Smooth muscle cell (in vitro differentiated cells): ENCODE measurements at regions not wholly inside any gene's neighbourhood (a gene's known extent, or its start where the extent isn't known, plus 50 kb on each side); places are given as distances from the start of the nearest gene placed in this dataset.

Experiments
- DNase-seq: peaks from one replicate; lab custom pipeline; 2025; ENCODE audit not compliant: unreplicated experiment; lab: John Stamatoyannopoulos, UW
- H2AFZ ChIP-seq: fragments of 200-600 bp; sonication (generic); 2 replicates; pipeline ENCODE4 v1.6.0; 2016; ENCODE audit warnings: antibody characterized with exemption, low read depth, mild to moderate bottlenecking
- H3F3A ChIP-seq: fragments of 200-600 bp; sonication (generic); 2 replicates; pipeline ENCODE4 v1.6.0; 2017; ENCODE audit warnings: antibody characterized with exemption, low read depth
- H3K27ac ChIP-seq: fragments of 200-600 bp; sonication (generic); 2 replicates; pipeline ENCODE4 v1.5.1; 2016; ENCODE audit warnings: low read depth, mild to moderate bottlenecking
- H3K27me3 ChIP-seq: fragments of 200-600 bp; sonication (generic); 2 replicates; pipeline ENCODE4 v1.6.1; 2016; ENCODE audit warnings: low read depth, mild to moderate bottlenecking
- H3K36me3 ChIP-seq: fragments of 200-600 bp; sonication (generic); 2 replicates; pipeline ENCODE4 v1.5.1; 2016; ENCODE audit warnings: low read depth
- H3K4me1 ChIP-seq: fragments of 200-600 bp; sonication (generic); 2 replicates; pipeline ENCODE4 v1.5.1; 2016; ENCODE audit warnings: low read depth
- H3K4me2 ChIP-seq: fragments of 200-600 bp; sonication (generic); 2 replicates; pipeline ENCODE4 v1.6.0; 2016; ENCODE audit warnings: mild to moderate bottlenecking
- H3K4me3 ChIP-seq: fragments of 200-600 bp; sonication (generic); 2 replicates; pipeline ENCODE4 v1.5.1; 2016; ENCODE audit warnings: mild to moderate bottlenecking
- H3K79me2 ChIP-seq: fragments of 200-600 bp; sonication (generic); 2 replicates; pipeline ENCODE4 v1.6.0; 2016; ENCODE audit warnings: low read depth, mild to moderate bottlenecking
- H3K9ac ChIP-seq: fragments of 200-600 bp; sonication (generic); 2 replicates; pipeline ENCODE4 v1.6.0; 2016; ENCODE audit warnings: low read depth
- H3K9me3 ChIP-seq: fragments of 200-600 bp; sonication (generic); replicated peaks from 2 replicates; pipeline ENCODE4 v1.5.1; 2016; ENCODE audit warnings: low read depth
- H4K20me1 ChIP-seq: fragments of 200-600 bp; sonication (generic); 2 replicates; pipeline ENCODE4 v1.6.0; 2016; ENCODE audit warnings: low read depth
- CTCF ChIP-seq: fragments of 200-600 bp; sonication (generic); IDR thresholded peaks from 2 replicates; pipeline ENCODE4 v1.5.1; 2017; ENCODE audit warnings: borderline replicate concordance, mild to moderate bottlenecking, antibody characterized with exemption; ENCODE audit not compliant: insufficient read depth, poor library complexity, severe bottlenecking
- WGBS: methylation state at CpG from one replicate; pipeline ENCODE4 v1.1.7; 2016; ENCODE audit warnings: low lambda C conversion rate; 5-methylcytosine and 5-hydroxymethylcytosine counted together

GRCh38 chr11:45075952-45076351, 70.5 kb upstream of the PRDM11 start:
- Histone ChIP-seq H3K4me3 (no peak overlapping the region), H3K36me3 (no peaks in the 10 kb centered on the region), H3K9ac (no peak overlapping the region), H3K27ac (no peak overlapping the region), H3F3A (no peaks in the 10 kb centered on the region), H3K4me2 (no peak overlapping the region), H4K20me1 (no peaks in the 10 kb centered on the region), H3K27me3 (peaks cover 4% of the 10 kb centered on the region), H2AFZ (no peak overlapping the region), H3K79me2 (no peaks in the 10 kb centered on the region), H3K4me1 (peaks cover 18% of the 10 kb centered on the region), H3K9me3 (no peaks in the 10 kb centered on the region)
- DNase-seq = no peak
- TF ChIP-seq CTCF = no peak
- 98% methylated on average over 4 of the region's 4 CpGs for WGBS

GRCh38 chr11:45076761-45077160, 69.7 kb upstream of the PRDM11 start:
- no peak overlapping the region for H3K27ac ChIP-seq
- no peak for DNase-seq
- no peaks in the 10 kb centered on the region for H3F3A ChIP-seq
- H2AFZ ChIP-seq = no peak overlapping the region
- WGBS = 77% methylated on average over 2 of the region's 2 CpGs
- no peak for TF ChIP-seq CTCF
- H3K4me2 ChIP-seq = no peak overlapping the region
- peaks cover 19% of the 10 kb centered on the region for H3K4me1 ChIP-seq
- no peaks in the 10 kb centered on the region for H4K20me1 ChIP-seq
- H3K9me3 ChIP-seq = no peaks in the 10 kb centered on the region
- H3K9ac ChIP-seq = no peak overlapping the region
- H3K27me3 ChIP-seq = peaks cover 4% of the 10 kb centered on the region
- no peak overlapping the region for H3K4me3 ChIP-seq
- H3K79me2 ChIP-seq = no peaks in the 10 kb centered on the region
- H3K36me3 ChIP-seq = no peaks in the 10 kb centered on the region

- Histone ChIP-seq H3K27me3 (peaks cover 17% of the 10 kb centered on the region), H3K79me2 (no peaks in the 10 kb centered on the region), H3F3A (no peaks in the 10 kb centered on the region), H3K4me2 (no peak overlapping the region), H3K4me1 (peaks cover 30% of the 10 kb centered on the region), H2AFZ (no peak overlapping the region), H3K36me3 (no peaks in the 10 kb centered on the region), H3K4me3 (no peak overlapping the region), H3K9ac (no peak overlapping the region), H3K27ac (no peak overlapping the region), H3K9me3 (no peaks in the 10 kb centered on the region), H4K20me1 (no peaks in the 10 kb centered on the region)
- TF ChIP-seq CTCF = no peak
- no peak for DNase-seq
- 57% methylated on average over 16 of the region's 16 CpGs for WGBS
Measured at GRCh38 chr11:45078236-45079074, 68.0 kb upstream of the PRDM11 start.

GRCh38 chr11:45079075-45079444, 67.4 kb upstream of the PRDM11 start:
- H3K36me3 ChIP-seq = no peaks in the 10 kb centered on the region
- H3K4me2 ChIP-seq = no peak overlapping the region
- no peak overlapping the region for H3K9ac ChIP-seq
- no peaks in the 10 kb centered on the region for H3K79me2 ChIP-seq
- no peaks in the 10 kb centered on the region for H3K9me3 ChIP-seq
- H3K4me1 ChIP-seq = peaks cover 24% of the 10 kb centered on the region
- H3K27me3 ChIP-seq = peaks cover 23% of the 10 kb centered on the region
- no peak overlapping the region for H2AFZ ChIP-seq
- no peak overlapping the region for H3K27ac ChIP-seq
- TF ChIP-seq CTCF = no peak
- 67% methylated on average over 4 of the region's 4 CpGs for WGBS
- no peaks in the 10 kb centered on the region for H3F3A ChIP-seq
- no peak overlapping the region for H3K4me3 ChIP-seq
- no peaks in the 10 kb centered on the region for H4K20me1 ChIP-seq
- DNase-seq = no peak
